Posterior vena cava (tissue), 2 donors: ENCODE measurements at regions not wholly inside any gene's neighbourhood (a gene's known extent, or its start where the extent isn't known, plus 50 kb on each side); places are given as distances from the start of the nearest gene placed in this dataset.
"Not testable (repeated sequence)": the region's sequence is repeated elsewhere in the genome, so short reads cannot be mapped to it uniquely, and the experiment has no call there.

Experiments used
- DNase-seq: peaks from one replicate; pipeline ENCODE4 v3.0.0-alpha.2; 2020; ENCODE audit warnings: low spot score
- intact Hi-C, 2 donors: fragments of 100-400 bp; cut with DNase I; formaldehyde crosslinking; loops; one replicate each; pipeline versions ENCODE4 v1.14.1 to v1.14.2; 2022 to 2023
- donor health status: DM: yes; HTN: yes; CAD: no.
- donor health status: DM: yes; HTN: yes; CAD: no.

DNA sequence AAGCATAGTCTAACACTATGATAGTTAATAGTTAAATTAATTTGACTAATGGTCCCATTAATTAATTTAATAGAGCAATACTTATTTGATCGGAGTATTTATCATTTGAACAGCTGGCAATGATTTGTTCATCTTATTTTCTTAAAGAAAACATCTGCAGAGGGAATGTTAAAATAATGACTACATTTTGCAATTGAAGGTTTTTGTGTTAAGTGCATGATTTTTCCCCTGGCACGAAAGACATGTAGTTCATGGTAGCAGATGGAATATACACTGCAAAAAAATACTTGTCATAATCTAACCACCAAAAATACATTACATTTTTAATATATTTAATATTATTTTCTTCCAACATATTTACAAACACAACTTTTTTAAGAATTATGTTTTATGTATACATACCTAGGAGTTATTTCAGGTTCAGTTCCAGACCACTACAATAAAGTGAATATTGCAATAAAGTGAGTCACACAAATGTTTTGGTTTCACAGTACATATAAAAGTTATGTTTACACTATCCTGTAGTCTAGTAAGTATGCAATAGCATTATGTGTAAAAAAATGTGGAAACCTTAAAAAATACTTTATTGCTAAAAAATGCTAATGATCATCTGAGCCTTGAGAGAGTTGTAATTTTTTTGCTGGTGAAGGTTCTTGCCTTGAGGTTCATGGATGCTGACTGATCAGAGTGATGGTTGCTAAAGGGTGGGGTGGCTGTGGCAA is 292.6 kb upstream of the DAB2 start:
- intact Hi-C loops: loop anchor here in 1 of 2 donors (10.0 kb wide), 2 partner anchors 977 to 1017 kb away; no protein-coding TSS in a partner anchor
- no peak for DNase-seq

DNA sequence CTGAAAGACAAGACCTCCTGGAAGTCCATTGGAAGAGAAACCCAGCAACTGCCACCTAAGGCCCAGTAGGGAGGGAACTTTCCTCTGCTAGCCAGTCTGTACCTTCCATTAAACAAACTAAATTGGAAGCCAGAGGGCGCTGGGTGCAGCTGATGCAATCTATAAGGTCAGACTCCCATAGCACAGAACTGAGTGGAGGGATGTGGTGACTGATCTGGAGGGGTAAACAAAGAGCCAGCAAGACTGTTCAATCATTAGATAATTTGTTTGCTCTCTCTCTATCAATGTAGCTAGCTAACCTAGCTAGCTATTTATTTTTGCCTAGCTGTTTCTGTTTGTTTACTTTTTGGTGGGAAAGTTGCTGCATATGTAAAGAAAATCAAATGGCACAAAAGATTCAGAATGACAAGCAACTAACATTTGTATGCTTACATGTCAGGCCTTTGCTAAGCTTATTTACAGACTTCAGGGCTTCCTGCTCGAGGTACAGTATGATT is 291.8 kb upstream of the DAB2 start:
- DNase-seq: no peak
- intact Hi-C loops: loop anchor here in 1 of 2 donors (10.0 kb wide), 2 partner anchors 978 to 1018 kb away; no protein-coding TSS in a partner anchor

DNA sequence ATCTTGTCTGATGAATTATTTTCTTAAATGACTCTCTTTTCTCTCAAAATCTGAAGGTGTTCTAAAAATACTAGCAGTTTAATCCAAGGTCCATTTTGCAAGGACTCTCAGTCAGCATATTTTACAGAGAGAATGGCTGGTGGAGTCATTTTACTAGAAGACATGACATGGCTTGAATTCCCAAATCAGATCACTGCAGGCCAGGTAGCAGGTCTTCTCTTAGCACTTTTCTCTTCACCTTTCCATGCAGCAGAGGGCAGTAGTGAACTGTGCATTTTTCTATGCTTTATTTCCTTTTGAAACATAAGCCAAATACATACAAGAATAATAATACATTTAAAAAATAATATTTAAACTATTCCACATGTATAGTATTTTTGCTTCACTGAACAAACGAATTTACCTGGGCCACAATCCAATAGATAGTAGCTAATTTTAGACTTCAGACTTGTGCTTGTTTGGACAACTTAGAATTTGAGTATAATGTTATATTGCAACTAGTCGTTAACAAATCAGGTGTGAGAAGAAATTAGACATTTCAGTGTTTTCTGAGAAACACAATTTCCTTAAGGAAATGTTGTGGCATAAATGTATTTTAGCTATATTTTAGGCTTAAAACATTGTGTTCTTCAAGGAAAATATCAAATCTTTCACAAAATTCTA is 289.4 kb upstream of the DAB2 start:
- intact Hi-C loops: loop anchor here (2.0 to 10.0 kb wide), 3 partner anchors 47 to 1021 kb away; no protein-coding TSS in a partner anchor
- no peak for DNase-seq

GRCh38 chr5:39713250-39713916 is 288.6 kb upstream of the DAB2 start:
- intact Hi-C loops: loop anchor here in 1 of 2 donors (10.0 kb wide), 2 partner anchors 981 to 1021 kb away; no protein-coding TSS in a partner anchor
- DNase-seq: no peak

DNA sequence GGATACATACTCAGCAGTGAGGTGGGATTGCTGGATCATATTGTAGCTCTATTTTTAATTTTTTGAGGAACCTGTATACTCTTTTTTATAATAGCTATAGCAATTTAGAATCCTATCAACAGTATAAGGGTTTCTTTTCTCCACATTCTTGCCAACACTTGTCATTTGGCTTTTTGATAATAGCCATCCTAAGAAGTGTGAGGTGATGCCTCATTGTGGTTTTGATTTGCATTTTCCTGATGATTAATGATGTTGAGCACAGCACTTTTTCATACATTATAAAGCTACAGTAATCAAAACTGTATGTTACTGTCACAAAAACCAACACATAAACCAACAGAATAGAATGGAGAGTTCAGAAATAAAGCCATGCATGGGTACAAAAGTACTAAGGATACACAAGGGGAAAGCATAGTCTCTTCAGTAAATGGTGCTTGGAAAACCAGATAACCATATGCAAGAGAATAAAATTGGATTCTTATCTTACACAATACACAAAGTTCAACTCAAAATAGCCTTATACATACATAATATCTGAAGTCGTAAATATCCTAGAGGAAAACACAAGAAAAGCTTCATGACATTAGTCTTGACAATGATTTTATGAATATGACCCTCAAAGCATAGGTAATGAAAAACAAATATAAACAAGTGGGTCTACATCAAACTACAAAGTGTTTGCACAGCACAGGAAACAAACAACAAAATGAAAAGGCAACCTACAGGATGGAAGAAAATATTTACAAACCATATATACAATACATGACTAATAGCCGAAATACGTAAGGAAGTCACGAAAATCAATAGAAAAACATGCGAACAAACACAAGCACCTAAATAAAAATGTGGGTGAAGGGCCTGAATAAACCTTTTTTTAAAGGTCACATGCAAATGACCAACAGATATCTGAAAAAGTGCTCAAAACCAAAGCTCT is 287.8 kb upstream of the DAB2 start:
- DNase-seq: no peak
- intact Hi-C loops: loop anchor here in 1 of 2 donors (10.0 kb wide), 2 partner anchors 982 to 1022 kb away; no protein-coding TSS in a partner anchor

GRCh38 chr5:39711821-39712220 is 287.0 kb upstream of the DAB2 start:
- DNase-seq: no peak
- intact Hi-C loops: loop anchor here in 1 of 2 donors (10.0 kb wide), 2 partner anchors 983 to 1023 kb away; no protein-coding TSS in a partner anchor

- no peak for DNase-seq
- intact Hi-C loops: no loop called here
Observed at GRCh38 chr5:39709032-39709431, 284.3 kb upstream of the DAB2 start.

DNA sequence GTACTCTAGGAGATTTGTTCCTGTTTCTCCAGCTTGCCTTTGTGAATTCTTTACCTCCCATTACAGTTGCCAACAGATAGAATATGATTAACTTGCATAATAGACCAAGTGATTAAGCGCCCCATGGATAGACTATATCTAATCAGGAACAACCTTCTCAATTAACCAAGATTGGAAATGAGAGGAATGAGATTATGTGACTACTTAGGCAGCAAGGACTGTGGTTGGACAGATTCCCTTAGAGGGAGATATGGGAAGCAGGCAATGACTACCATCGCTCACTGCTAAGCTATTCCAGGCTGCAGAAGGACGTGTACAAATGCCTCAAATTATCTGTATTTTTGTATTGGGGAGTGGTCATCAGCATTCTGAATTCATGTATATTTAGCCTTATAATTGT is 278.1 kb upstream of the DAB2 start:
- intact Hi-C loops: no loop called here
- no peak for DNase-seq

DNA sequence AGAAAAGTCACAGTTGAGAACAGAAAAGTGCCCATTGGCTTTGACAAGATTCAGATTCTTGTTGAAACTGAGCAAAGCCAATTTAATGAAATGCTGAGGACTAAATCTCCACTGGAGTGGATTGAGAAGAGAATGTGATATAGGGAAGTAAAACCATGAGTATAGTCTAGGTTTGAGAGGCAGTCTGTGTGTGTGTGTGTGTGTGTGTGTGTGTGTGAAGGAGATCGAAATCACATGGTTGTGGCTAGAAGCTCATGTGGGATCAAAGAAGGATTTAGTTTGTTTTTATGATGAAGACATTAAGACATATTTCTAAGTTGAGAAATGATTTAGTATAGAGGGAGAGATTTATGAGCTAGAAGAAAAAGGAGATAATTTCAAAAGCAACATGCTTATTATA is 275.7 kb upstream of the DAB2 start:
- intact Hi-C loops: no loop called here
- DNase-seq: no peak

DNA sequence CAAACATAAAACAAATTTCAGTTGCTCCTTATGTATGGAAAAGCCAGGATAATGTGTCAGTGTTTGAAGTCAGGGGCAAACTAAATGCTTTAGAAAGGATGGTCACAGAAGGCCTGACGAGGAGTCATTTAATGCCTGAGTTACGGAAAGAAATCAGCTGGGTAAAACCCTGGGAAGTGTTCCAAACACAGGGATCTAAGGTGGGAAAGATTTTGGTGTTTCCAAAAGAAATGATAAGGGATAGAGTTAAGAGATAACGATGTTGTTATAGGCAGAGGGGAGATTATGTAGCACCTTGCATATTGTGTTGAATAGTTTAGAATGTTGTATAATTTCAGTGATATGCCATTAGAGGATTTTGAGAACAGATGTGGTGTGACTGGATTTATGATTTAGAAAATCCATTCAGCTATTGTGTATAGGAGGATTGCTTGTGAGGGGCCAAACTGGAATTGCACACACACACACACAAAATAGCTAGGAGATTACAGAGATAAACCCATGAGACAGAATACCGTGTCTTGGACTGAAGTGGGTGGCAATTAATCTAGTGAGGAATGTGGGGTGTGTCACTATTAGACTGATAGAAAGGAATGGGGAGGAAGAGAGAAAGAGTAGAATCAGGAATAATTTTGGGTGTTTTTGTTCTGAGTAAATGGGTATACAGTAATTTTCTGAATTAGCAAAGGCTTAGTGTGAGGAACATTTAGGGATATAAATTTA is 274.2 kb upstream of the DAB2 start:
- no peak for DNase-seq
- intact Hi-C loops: no loop called here

DNA sequence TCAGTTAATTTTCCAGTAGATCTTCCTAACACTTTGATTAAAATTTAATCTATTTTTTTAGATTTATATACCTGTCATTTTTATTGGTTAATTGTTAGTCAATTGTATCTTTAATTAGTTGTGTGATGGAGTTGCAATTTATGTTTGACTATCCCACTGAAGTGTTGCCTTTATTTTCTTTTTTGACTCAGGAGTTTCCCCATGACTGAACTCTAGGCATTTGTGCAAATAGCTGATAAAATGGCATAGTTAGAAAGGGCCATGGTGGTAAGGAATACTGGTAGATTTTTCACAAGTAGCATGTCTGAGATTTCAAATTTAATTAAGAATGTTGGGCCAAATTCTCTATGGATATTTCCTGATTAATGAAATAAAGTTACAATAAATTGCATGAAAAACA is 273.1 kb upstream of the DAB2 start:
- intact Hi-C loops: no loop called here
- DNase-seq: no peak

DNA sequence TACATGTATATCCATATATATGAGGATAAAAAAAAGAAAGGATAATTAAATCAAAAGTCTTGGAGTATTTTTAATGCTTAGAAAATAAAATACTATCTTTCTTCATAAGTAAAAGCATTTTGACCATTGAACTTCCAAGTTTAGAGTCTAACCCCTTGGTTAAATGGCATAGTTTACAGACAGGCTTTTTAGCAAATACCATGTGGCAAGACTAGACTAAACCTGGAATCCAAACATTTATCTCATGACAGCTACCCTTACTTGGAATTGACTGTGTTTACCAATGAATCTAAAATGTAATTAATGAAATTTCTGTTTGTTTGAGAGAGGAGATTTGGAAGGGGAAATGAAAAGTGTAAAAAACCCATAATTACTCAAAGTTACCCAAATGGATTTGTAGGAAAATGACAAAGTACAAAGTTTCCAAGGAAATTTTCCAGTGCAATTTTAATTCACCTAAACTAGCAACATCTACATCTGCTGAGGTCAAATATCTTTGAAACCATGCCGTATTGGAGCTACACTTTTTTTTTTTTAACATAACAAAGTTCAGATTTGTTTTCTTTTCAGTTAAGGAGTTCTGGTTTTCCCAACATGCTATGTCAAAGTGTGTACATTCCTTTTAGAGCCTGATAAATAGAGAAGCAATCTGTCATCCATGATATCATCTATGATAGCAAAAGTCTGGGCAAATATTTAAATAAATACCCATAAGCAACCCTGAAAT is 272.1 kb upstream of the DAB2 start:
- intact Hi-C loops: no loop called here
- no peak for DNase-seq

DNA sequence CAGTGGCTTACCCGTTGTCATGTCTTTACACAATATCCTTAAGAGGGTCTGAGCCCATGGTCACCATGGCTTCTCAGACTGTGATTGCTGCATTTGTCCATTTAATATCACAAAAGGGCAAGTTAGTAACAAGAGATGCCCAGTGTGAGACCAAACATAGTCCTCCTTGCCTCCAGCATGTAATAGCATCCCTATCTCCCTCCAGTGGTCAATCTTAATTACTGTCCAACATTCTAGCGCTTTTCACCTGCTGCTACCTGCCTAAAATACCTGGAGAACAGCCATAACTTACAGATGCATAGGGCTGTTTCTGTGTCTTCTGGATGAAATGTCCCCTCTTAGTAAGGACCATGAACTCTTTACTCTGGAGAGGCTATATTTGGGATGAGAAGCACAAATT is 267.2 kb upstream of the DAB2 start:
- intact Hi-C loops: no loop called here
- no peak for DNase-seq

DNA sequence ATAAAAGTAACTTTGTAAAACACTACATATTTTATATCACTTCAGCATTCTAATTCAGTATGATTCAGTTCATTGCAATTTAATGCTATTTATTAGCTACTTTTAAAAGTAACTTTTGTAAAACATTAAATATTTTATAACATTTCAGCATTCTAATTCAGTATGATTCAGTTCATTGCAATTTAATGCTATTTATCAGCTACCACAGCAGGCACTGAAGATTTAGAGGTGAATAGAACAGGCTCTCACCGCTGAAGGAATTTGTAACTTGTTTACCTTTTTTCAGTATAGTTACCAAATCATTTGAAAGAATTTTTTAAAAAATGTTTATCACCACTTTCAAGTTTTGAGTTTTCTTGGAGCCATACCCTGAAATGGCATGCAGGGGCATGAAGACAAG is 266.4 kb upstream of the DAB2 start:
- intact Hi-C loops: no loop called here

DNA sequence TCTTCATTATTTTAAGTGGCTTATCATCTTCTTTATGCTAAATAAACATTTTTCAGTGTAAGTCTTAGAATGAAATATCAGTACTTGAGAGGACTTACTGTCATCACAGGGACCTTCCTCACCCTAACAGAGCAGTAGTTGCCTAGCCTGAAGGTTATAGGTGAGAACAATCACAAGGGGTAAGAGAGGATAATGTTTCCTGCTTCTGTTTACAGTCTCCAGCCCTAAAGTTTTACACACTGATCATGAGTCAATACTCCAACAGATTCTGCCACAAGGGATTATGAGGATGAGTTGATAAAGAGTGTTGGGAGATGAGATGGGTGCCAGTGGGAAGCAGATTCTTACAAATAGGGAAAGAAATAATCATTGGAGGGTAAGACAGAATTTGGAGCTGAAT is 265.1 kb upstream of the DAB2 start:
- DNase-seq: no peak
- intact Hi-C loops: no loop called here

More for the DNA sequence above, 266.4 kb upstream of the DAB2 start:
- no peak for DNase-seq

- intact Hi-C loops: not testable (repeated sequence)
- peak; percentile 65 for DNase-seq
Observed at GRCh38 chr5:39687924-39688323, 263.1 kb upstream of the DAB2 start.

- DNase-seq: no peak
- intact Hi-C loops: no loop called here
Observed at GRCh38 chr5:39680213-39680612, 255.4 kb upstream of the DAB2 start.

DNA sequence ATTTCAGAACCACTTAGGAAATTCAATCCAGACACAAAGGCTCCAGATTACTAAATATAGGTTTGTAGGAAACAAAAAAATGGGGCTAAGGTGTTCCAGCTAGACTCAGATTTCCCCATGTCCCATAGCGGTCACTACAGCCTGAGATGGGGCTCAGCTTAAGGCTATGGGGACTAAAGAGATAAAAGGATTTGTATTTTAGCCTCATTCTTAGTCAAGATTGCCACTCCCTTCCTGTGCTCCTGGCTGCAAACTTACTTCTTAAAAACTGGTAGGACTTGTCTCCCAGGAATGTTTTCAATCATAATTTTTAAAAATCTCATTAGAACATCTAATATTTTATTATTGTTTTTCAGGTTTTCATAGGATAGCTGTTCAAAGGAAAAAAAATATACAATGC is 253.8 kb upstream of the DAB2 start:
- intact Hi-C loops: no loop called here
- no peak for DNase-seq
